Stimulated activated naive CD8-positive, alpha-beta T cell treated with anti-CD3 and anti-CD28 coated beads, Interleukin-15, amount 100 ng/mL, for 72 hours (primary cell): ENCODE measurements at regions not wholly inside any gene's neighbourhood (a gene's known extent, or its start where the extent isn't known, plus 50 kb on each side); places are given as distances from the start of the nearest gene placed in this dataset.

ENCODE experiments used
- ATAC-seq: fragments of 150-1000 bp; cut with Tn5 transposase; 2 replicates; pipeline ENCODE4 v1.10.0; 2021; ENCODE audit warnings: mild to moderate bottlenecking, moderate library complexity
- DNase-seq, 2 donors: peaks; one replicate each; pipeline ENCODE4 v3.0.0; 2021 to 2022
- H3K27ac Mint-ChIP-seq, 2 donors: one replicate each; pipeline ENCODE4 v1.8.0; 2022; ENCODE audit warnings: mild to moderate bottlenecking in 2 of 2, mixed read lengths in 2 of 2, moderate library complexity in 2 of 2
- H3K27me3 Mint-ChIP-seq: one replicate; pipeline ENCODE4 v1.8.0; 2022; ENCODE audit warnings: mixed read lengths
- H3K4me1 Mint-ChIP-seq: one replicate; pipeline ENCODE4 v1.8.0; 2022; ENCODE audit warnings: mild to moderate bottlenecking, mixed read lengths
- H3K4me3 Mint-ChIP-seq, 2 donors: one replicate each; pipeline ENCODE4 v1.8.0; 2022; ENCODE audit warnings: mild to moderate bottlenecking in 2 of 2, mixed read lengths in 2 of 2, moderate library complexity in 1 of 2
- H3K9me3 Mint-ChIP-seq, 2 donors: one replicate each; pipeline ENCODE4 v1.8.0; 2022; ENCODE audit warnings: mixed read lengths in 2 of 2

- H3K9me3 Mint-ChIP-seq = no peaks in the 10 kb centered on the region
- ATAC-seq = no peak
- no peaks in the 10 kb centered on the region for H3K4me1 Mint-ChIP-seq
- peaks cover 26% of the 10 kb centered on the region for H3K27me3 Mint-ChIP-seq
- no peak overlapping the region for H3K4me3 Mint-ChIP-seq
- H3K27ac Mint-ChIP-seq = no peak overlapping the region
- DNase-seq = no peak
Measured at GRCh38 chr12:45102818-45103217, 51.9 kb upstream of the DBX2 start.

GRCh38 chr12:45105996-45106395 is 55.1 kb upstream of the DBX2 start:
- no peak overlapping the region for H3K4me3 Mint-ChIP-seq
- DNase-seq (no peak), ATAC-seq (no peak)
- H3K27ac Mint-ChIP-seq = peak overlapping the region in 1 of 2 donors; percentile 12
- H3K4me1 Mint-ChIP-seq = no peaks in the 10 kb centered on the region
- H3K9me3 Mint-ChIP-seq = no peaks in the 10 kb centered on the region
- H3K27me3 Mint-ChIP-seq = peaks cover 2% of the 10 kb centered on the region

GRCh38 chr12:45112306-45112705 is 61.4 kb upstream of the DBX2 start:
- no peak for DNase-seq
- H3K27ac Mint-ChIP-seq = no peak overlapping the region
- H3K4me1 Mint-ChIP-seq = no peaks in the 10 kb centered on the region
- H3K4me3 Mint-ChIP-seq = no peak overlapping the region
- ATAC-seq = no peak
- H3K9me3 Mint-ChIP-seq = no peaks in the 10 kb centered on the region
- H3K27me3 Mint-ChIP-seq = no peaks in the 10 kb centered on the region

- Mint-ChIP-seq H3K4me1 (no peaks in the 10 kb centered on the region), H3K27me3 (peaks cover 8% of the 10 kb centered on the region), H3K27ac (no peak overlapping the region), H3K9me3 (no peaks in the 10 kb centered on the region), H3K4me3 (no peak overlapping the region)
- no peak for ATAC-seq
- no peak for DNase-seq
Measured at GRCh38 chr12:45121224-45121623, 70.3 kb upstream of the DBX2 start.

- H3K9me3 Mint-ChIP-seq = no peaks in the 10 kb centered on the region
Measured at GRCh38 chr12:45122768-45123380, 72.0 kb upstream of the DBX2 start.

GRCh38 chr12:45124485-45125155 is 73.7 kb upstream of the DBX2 start:
- ATAC-seq (no peak), DNase-seq (no peak)
- Mint-ChIP-seq H3K27me3 (peaks cover 16% of the 10 kb centered on the region), H3K9me3 (no peaks in the 10 kb centered on the region), H3K4me1 (no peaks in the 10 kb centered on the region), H3K4me3 (no peak overlapping the region), H3K27ac (no peak overlapping the region)

More at GRCh38 chr12:45122768-45123380, 72.0 kb upstream of the DBX2 start:
- Mint-ChIP-seq H3K27me3 (peaks cover 16% of the 10 kb centered on the region), H3K27ac (peak overlapping the region in 1 of 2 donors; percentile 27), H3K4me3 (no peak overlapping the region), H3K4me1 (no peaks in the 10 kb centered on the region)
- ATAC-seq (no peak), DNase-seq (no peak)

GRCh38 chr12:45125997-45126396 is 75.1 kb upstream of the DBX2 start:
- H3K4me3 Mint-ChIP-seq = no peak overlapping the region
- H3K4me1 Mint-ChIP-seq = no peaks in the 10 kb centered on the region
- no peak for DNase-seq
- ATAC-seq = no peak
- H3K9me3 Mint-ChIP-seq = no peaks in the 10 kb centered on the region
- no peak overlapping the region for H3K27ac Mint-ChIP-seq
- H3K27me3 Mint-ChIP-seq = peaks cover 16% of the 10 kb centered on the region

GRCh38 chr12:45128637-45129036 is 77.7 kb upstream of the DBX2 start:
- Mint-ChIP-seq H3K27ac (no peak overlapping the region), H3K27me3 (peaks cover 29% of the 10 kb centered on the region), H3K4me1 (no peaks in the 10 kb centered on the region), H3K4me3 (no peak overlapping the region), H3K9me3 (no peaks in the 10 kb centered on the region)
- DNase-seq (no peak), ATAC-seq (no peak)

- Mint-ChIP-seq H3K27me3 (peaks cover 20% of the 10 kb centered on the region), H3K9me3 (no peaks in the 10 kb centered on the region), H3K4me1 (no peaks in the 10 kb centered on the region), H3K4me3 (no peak overlapping the region), H3K27ac (no peak overlapping the region)
- peak; percentile 74 for ATAC-seq
- DNase-seq = peak; percentile 23 to 43
Measured at GRCh38 chr12:45130881-45131281, 80.0 kb upstream of the DBX2 start.

GRCh38 chr12:45131506-45131905 is 80.6 kb upstream of the DBX2 start:
- H3K4me1 Mint-ChIP-seq = no peaks in the 10 kb centered on the region
- no peak overlapping the region for H3K27ac Mint-ChIP-seq
- DNase-seq (no peak), ATAC-seq (no peak)
- H3K27me3 Mint-ChIP-seq = peaks cover 18% of the 10 kb centered on the region
- no peaks in the 10 kb centered on the region for H3K9me3 Mint-ChIP-seq
- no peak overlapping the region for H3K4me3 Mint-ChIP-seq

- Mint-ChIP-seq H3K9me3 (no peaks in the 10 kb centered on the region), H3K4me1 (no peaks in the 10 kb centered on the region), H3K27me3 (no peaks in the 10 kb centered on the region), H3K4me3 (no peak overlapping the region), H3K27ac (no peak overlapping the region)
- DNase-seq = no peak
- no peak for ATAC-seq
Measured at GRCh38 chr12:45138609-45139008, 77.3 kb upstream of the ANO6 start.

GRCh38 chr12:45148006-45148405 is 67.9 kb upstream of the ANO6 start:
- Mint-ChIP-seq H3K4me3 (no peak overlapping the region), H3K9me3 (peaks cover 32 to 47% of the 10 kb centered on the region in 2 donors), H3K27me3 (peaks cover 18% of the 10 kb centered on the region), H3K4me1 (no peaks in the 10 kb centered on the region), H3K27ac (no peak overlapping the region)
- DNase-seq (no peak), ATAC-seq (no peak)

- peaks cover 32 to 48% of the 10 kb centered on the region in 2 donors for H3K9me3 Mint-ChIP-seq
- H3K4me3 Mint-ChIP-seq = no peak overlapping the region
- ATAC-seq = no peak
- H3K4me1 Mint-ChIP-seq = no peaks in the 10 kb centered on the region
- H3K27ac Mint-ChIP-seq = no peak overlapping the region
- H3K27me3 Mint-ChIP-seq = peaks cover 18% of the 10 kb centered on the region
- no peak for DNase-seq
Measured at GRCh38 chr12:45148619-45149018, 67.3 kb upstream of the ANO6 start.

GRCh38 chr12:45165284-45165683 is 50.6 kb upstream of the ANO6 start:
- ATAC-seq (no peak), DNase-seq (no peak)
- Mint-ChIP-seq H3K4me1 (no peaks in the 10 kb centered on the region), H3K27me3 (peaks cover 36% of the 10 kb centered on the region), H3K9me3 (peaks cover 15 to 37% of the 10 kb centered on the region in 2 donors), H3K4me3 (no peak overlapping the region), H3K27ac (no peak overlapping the region)

- no peaks in the 10 kb centered on the region for H3K4me1 Mint-ChIP-seq
- H3K27ac Mint-ChIP-seq = no peak overlapping the region
- ATAC-seq = no peak
- no peak overlapping the region for H3K4me3 Mint-ChIP-seq
- no peak for DNase-seq
- peaks cover 15 to 33% of the 10 kb centered on the region in 2 donors for H3K9me3 Mint-ChIP-seq
- H3K27me3 Mint-ChIP-seq = peaks cover 33% of the 10 kb centered on the region
Measured at GRCh38 chr12:45166056-45166455, 49.8 kb upstream of the ANO6 start.
